ENCODE measurements at regions not wholly inside any gene's neighbourhood (a gene's known extent, or its start where the extent isn't known, plus 50 kb on each side); places are given as distances from the start of the nearest gene placed in this dataset.

GRCh38 chr9:7894231-7894630 is 94.7 kb upstream of the DMAC1 start:
- H3K4me3 ChIP-seq (ENCODE audit: control insufficient read depth, low read depth, low read length): no peak overlapping the region
- DNase-seq (ENCODE audit: low read depth): no peak
- no peak for TF ChIP-seq CTCF (conservative IDR thresholded peaks at IDR 0.05; ENCODE audit: control insufficient read depth, insufficient read depth, low read depth, low read length)

- no peak overlapping the region for H3K4me3 ChIP-seq (ENCODE audit: control insufficient read depth, low read depth, low read length)
- DNase-seq (ENCODE audit: low read depth): no peak
- no peak for TF ChIP-seq CTCF (conservative IDR thresholded peaks at IDR 0.05; ENCODE audit: control insufficient read depth, insufficient read depth, low read depth, low read length)
Observed at GRCh38 chr9:7892975-7893374, 93.4 kb upstream of the DMAC1 start.

GRCh38 chr9:7879551-7880245 is 80.1 kb upstream of the DMAC1 start:
- TF ChIP-seq CTCF (conservative IDR thresholded peaks at IDR 0.05; ENCODE audit: control insufficient read depth, insufficient read depth, low read depth, low read length): no peak
- no peak overlapping the region for H3K4me3 ChIP-seq (ENCODE audit: control insufficient read depth, low read depth, low read length)
- DNase-seq (ENCODE audit: low read depth): peak; percentile 18

GRCh38 chr9:7871977-7872730 is 72.6 kb upstream of the DMAC1 start:
- no peak for DNase-seq (ENCODE audit: low read depth)
- TF ChIP-seq CTCF (conservative IDR thresholded peaks at IDR 0.05; ENCODE audit: control insufficient read depth, insufficient read depth, low read depth, low read length): no peak
- no peak overlapping the region for H3K4me3 ChIP-seq (ENCODE audit: control insufficient read depth, low read depth, low read length)

GRCh38 chr9:7869340-7869739 is 69.8 kb upstream of the DMAC1 start:
- H3K4me3 ChIP-seq (ENCODE audit: control insufficient read depth, low read depth, low read length): no peak overlapping the region
- DNase-seq (ENCODE audit: low read depth): no peak
- no peak for TF ChIP-seq CTCF (conservative IDR thresholded peaks at IDR 0.05; ENCODE audit: control insufficient read depth, insufficient read depth, low read depth, low read length)

GRCh38 chr9:7862170-7862569 is 62.6 kb upstream of the DMAC1 start:
- H3K4me3 ChIP-seq (ENCODE audit: control insufficient read depth, low read depth, low read length): no peak overlapping the region
- no peak for TF ChIP-seq CTCF (conservative IDR thresholded peaks at IDR 0.05; ENCODE audit: control insufficient read depth, insufficient read depth, low read depth, low read length)
- DNase-seq (ENCODE audit: low read depth): no peak

Measured in fibroblast of mammary gland (primary cell).